ENCODE measurements at regions not wholly inside any gene's neighbourhood (a gene's known extent, or its start where the extent isn't known, plus 50 kb on each side); places are given as distances from the start of the nearest gene placed in this dataset.

DNA sequence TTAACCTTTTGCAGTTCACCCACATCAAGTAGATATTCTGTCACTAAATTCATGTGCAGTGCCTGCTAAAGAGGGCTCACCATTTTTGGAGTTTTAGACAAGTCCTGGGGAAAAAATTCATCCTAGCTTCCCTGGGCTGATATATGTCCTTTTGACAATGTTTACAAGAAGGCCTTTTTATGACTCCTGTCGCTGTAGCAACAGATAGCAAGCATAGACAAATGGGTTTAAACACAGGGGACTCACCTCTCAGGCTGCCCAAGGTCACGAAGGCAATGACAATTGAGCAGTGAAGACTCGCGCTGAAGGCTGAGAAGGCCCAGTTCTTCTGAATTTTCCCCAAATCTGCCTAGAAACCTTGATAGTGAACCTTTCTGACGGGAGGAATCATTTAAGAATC lies 150.7 kb upstream of the CPM start:
- no peaks in the 10 kb centered on the region for H3K9me3 ChIP-seq (ENCODE audit: insufficient read depth in 2 of 2, low read depth in 1 of 2, low read length in 1 of 2)
- no peak overlapping the region for H2AK5ac ChIP-seq (ENCODE audit: low read depth, low read length)
- no peaks in the 10 kb centered on the region for H3K4me1 ChIP-seq (replicated peaks in 1 of 4; ENCODE audit: control insufficient read depth in 3 of 4, insufficient read depth in 4 of 4, low read length in 3 of 4)
- no peak for DNase-seq (ENCODE audit: low read depth in 1 of 2, low spot score in 2 of 2)
- H3K36me3 ChIP-seq (ENCODE audit: control insufficient read depth in 2 of 4, insufficient read depth in 4 of 4, low read length in 3 of 4): no peaks in the 10 kb centered on the region
- H4K20me1 ChIP-seq (replicated peaks in 1 of 2; ENCODE audit: control insufficient read depth in 1 of 2, insufficient read depth in 2 of 2, low read length in 2 of 2): no peaks in the 10 kb centered on the region
- no peak overlapping the region for H2BK120ac ChIP-seq (replicated peaks; ENCODE audit: low read depth, low read length)
- H4K91ac ChIP-seq (replicated peaks; ENCODE audit: insufficient read length, low read length): no peak overlapping the region
- H2AFZ ChIP-seq (ENCODE audit: low read length): no peak overlapping the region
- H3K56ac ChIP-seq (replicated peaks; ENCODE audit: insufficient read length, low read depth, low read length): no peak overlapping the region
- no peak overlapping the region for H3K9ac ChIP-seq (replicated peaks in 1 of 4; ENCODE audit: extremely low read depth in 1 of 4, low read depth in 3 of 4, low read length in 3 of 4)
- H3K23me2 ChIP-seq (ENCODE audit: low read depth, low read length): no peaks in the 10 kb centered on the region
- 84% methylated on average over 5 of the region's 5 CpGs; no CpG with 5 or more reads in 1 of the 2 experiments for WGBS, 2 experiments (ENCODE audit: extremely low coverage in 1 of 2, insufficient coverage in 1 of 2, insufficient read length in 1 of 2, insufficient replicate concordance in 2 of 2, low coverage in 1 of 2, low lambda C conversion rate in 2 of 2, missing lambda C conversion rate in 1 of 2)
- H3K79me1 ChIP-seq (ENCODE audit: low read depth, low read length): no peaks in the 10 kb centered on the region
- H3K14ac ChIP-seq (ENCODE audit: insufficient read length): no peak overlapping the region
- no peak overlapping the region for H4K5ac ChIP-seq (ENCODE audit: insufficient read length, low read depth, low read length)
- H3K18ac ChIP-seq (ENCODE audit: extremely low read depth, low read length): no peak overlapping the region
- POLR2A ChIA-PET (ENCODE audit: partially characterized antibody): no interaction called here
- CTCF ChIA-PET (ENCODE audit: partially characterized antibody): no interaction called here
- TF ChIP-seq SRF (IDR thresholded peaks at IDR 0.05; ENCODE audit: low read depth, low read length): no peak
- no peak for TF ChIP-seq POLR2A (IDR thresholded peaks at IDR 0.05; ENCODE audit: control extremely low read depth in 1 of 2, low read depth in 2 of 2, low read length in 2 of 2)
- TF ChIP-seq POLR2AphosphoS5 (IDR thresholded peaks at IDR 0.05; ENCODE audit: low read depth, low read length): no peak
- TF ChIP-seq KDM1A (IDR thresholded peaks at IDR 0.05; ENCODE audit: borderline replicate concordance, low read length): no peak
- no peak for TF ChIP-seq HDAC6 (IDR thresholded peaks at IDR 0.05; ENCODE audit: low read depth, low read length)
- TF ChIP-seq PHF8 (conservative IDR thresholded peaks at IDR 0.05; ENCODE audit: low read depth, low read length): no peak
- no peak overlapping the region for H3K23ac ChIP-seq (ENCODE audit: insufficient read length)
- H2BK20ac ChIP-seq (ENCODE audit: low read length): no peak overlapping the region
- no peak overlapping the region for H3K4me2 ChIP-seq (ENCODE audit: insufficient read depth in 1 of 2, low read depth in 2 of 2, low read length in 2 of 2)
- H3K27me3 ChIP-seq (replicated peaks in 1 of 4; ENCODE audit: control insufficient read depth in 3 of 4, extremely low read depth in 1 of 4, insufficient read depth in 3 of 4, low read length in 3 of 4): no peaks in the 10 kb centered on the region
- H2BK12ac ChIP-seq (ENCODE audit: low read depth, low read length): no peak overlapping the region
- H3K4me3 ChIP-seq (ENCODE audit: extremely low read depth in 1 of 4, insufficient read depth in 2 of 4, low read depth in 3 of 4, low read length in 4 of 4): no peak overlapping the region
- no peak for FAIRE-seq
- no peak overlapping the region for H4K8ac ChIP-seq (ENCODE audit: extremely low read depth, insufficient read depth, low read length)
- no peak overlapping the region for H3K27ac ChIP-seq (ENCODE audit: low read depth, low read length)
- no peak overlapping the region for H2BK5ac ChIP-seq (ENCODE audit: low read depth, low read length)
- H2BK15ac ChIP-seq (ENCODE audit: low read length): no peak overlapping the region
- no peaks in the 10 kb centered on the region for H3K79me2 ChIP-seq (ENCODE audit: control insufficient read depth in 1 of 2, insufficient read depth in 2 of 2, low read length in 2 of 2)
- H3K4ac ChIP-seq (replicated peaks; ENCODE audit: insufficient read length, low read depth, low read length): no peak overlapping the region
